Neural cell (in vitro differentiated cells): ENCODE measurements at regions not wholly inside any gene's neighbourhood (a gene's known extent, or its start where the extent isn't known, plus 50 kb on each side); places are given as distances from the start of the nearest gene placed in this dataset.

Experiments used
- H2AFZ ChIP-seq: fragments of 200-600, 300-800 bp; sonication (generic), shearing (Covaris generic); 2 replicates; pipeline ENCODE4 v1.6.0; 2014; ENCODE audit warnings: low read depth, mild to moderate bottlenecking, antibody characterized with exemption, low read length, moderate library complexity
- H3F3A ChIP-seq: fragments of 200-600 bp; shearing (Covaris generic); 2 replicates; pipeline ENCODE4 v1.6.1; 2016; ENCODE audit warnings: mild to moderate bottlenecking, moderate library complexity, mixed read lengths, antibody characterized with exemption, low read length; ENCODE audit not compliant: insufficient read depth, poor library complexity, severe bottlenecking
- H3K27ac ChIP-seq: fragments of 200-600, 300-800 bp; sonication (generic), shearing (Covaris generic); 2 replicates; pipeline ENCODE4 v1.5.1; 2014; ENCODE audit warnings: mild to moderate bottlenecking, low read length, moderate library complexity
- H3K27me3 ChIP-seq: fragments of 300-800, 200-600 bp; sonication (generic), shearing (Covaris generic); 2 replicates; pipeline ENCODE4 v1.6.0; 2014; ENCODE audit warnings: mild to moderate bottlenecking, low read depth, low read length, moderate library complexity; ENCODE audit not compliant: insufficient read depth
- H3K36me3 ChIP-seq: fragments of 300-800, 200-600 bp; sonication (generic), shearing (Covaris generic); 2 replicates; pipeline ENCODE4 v1.5.1; 2014; ENCODE audit warnings: mild to moderate bottlenecking, antibody characterized with exemption, low read length, moderate library complexity; ENCODE audit not compliant: insufficient read depth
- H3K4me2 ChIP-seq: fragments of 300-800, 200-600 bp; sonication (generic), shearing (Covaris generic); 2 replicates; pipeline ENCODE4 v1.6.0; 2014; ENCODE audit warnings: mild to moderate bottlenecking, low read length
- H3K4me3 ChIP-seq: fragments of 300-800, 200-600 bp; sonication (generic), shearing (Covaris generic); 2 replicates; pipeline ENCODE4 v1.5.1; 2014; ENCODE audit warnings: mild to moderate bottlenecking, low read length, moderate library complexity
- H3K79me2 ChIP-seq: fragments of 200-600 bp; shearing (Covaris generic); replicated peaks from 2 replicates; pipeline ENCODE4 v1.6.0; 2014; ENCODE audit warnings: mild to moderate bottlenecking, low read length, moderate library complexity; ENCODE audit not compliant: insufficient read depth
- H3K9ac ChIP-seq: fragments of 300-800, 200-600 bp; sonication (generic), shearing (Covaris generic); 2 replicates; pipeline ENCODE4 v1.6.1; 2016; ENCODE audit warnings: mild to moderate bottlenecking, low read length, mixed read lengths
- H3K9me2 ChIP-seq: fragments of 200-600 bp; shearing (Covaris generic); 2 replicates; pipeline ENCODE4 v1.6.1; 2016; ENCODE audit warnings: mild to moderate bottlenecking, low read length, mixed read lengths; ENCODE audit not compliant: insufficient read depth
- H3K9me3 ChIP-seq: fragments of 200-600, 300-800 bp; sonication (generic), shearing (Covaris generic); 2 replicates; pipeline ENCODE4 v1.6.1; 2016; ENCODE audit warnings: mild to moderate bottlenecking, mixed run types, low read length, moderate library complexity, mixed read lengths
- H4K20me1 ChIP-seq: fragments of 200-600 bp; shearing (Covaris generic); 2 replicates; pipeline ENCODE4 v1.6.1; 2016; ENCODE audit warnings: mild to moderate bottlenecking, mixed run types; ENCODE audit not compliant: insufficient read depth
- EP300 ChIP-seq: fragments of 450-650 bp; conservative IDR thresholded peaks from 2 replicates; pipeline ENCODE4 v1.6.1; 2014; ENCODE audit warnings: antibody characterized with exemption, mild to moderate bottlenecking, moderate library complexity; ENCODE audit not compliant: poor library complexity, severe bottlenecking
- EZH2 ChIP-seq: fragments of 200-600, 300-800 bp; shearing (Covaris generic), sonication (generic); IDR thresholded peaks from 2 replicates; pipeline ENCODE4 v1.6.1; 2014; ENCODE audit warnings: antibody characterized with exemption, low read length, borderline replicate concordance, mild to moderate bottlenecking; ENCODE audit not compliant: insufficient read depth, poor library complexity, severe bottlenecking
- MXI1 ChIP-seq: fragments of 450-650 bp; conservative IDR thresholded peaks from 2 replicates; pipeline ENCODE4 v1.6.1; 2014; ENCODE audit warnings: antibody characterized with exemption, mild to moderate bottlenecking; ENCODE audit not compliant: poor library complexity, severe bottlenecking
- POLR2AphosphoS5 ChIP-seq: IDR thresholded peaks from 2 replicates; pipeline ENCODE4 v1.6.1; 2012
- RAD21 ChIP-seq: fragments of 450-650 bp; conservative IDR thresholded peaks from 2 replicates; pipeline ENCODE4 v1.6.1; 2014; ENCODE audit warnings: antibody characterized with exemption, mild to moderate bottlenecking, moderate library complexity
- SMC3 ChIP-seq: fragments of 450-650 bp; conservative IDR thresholded peaks from 2 replicates; pipeline ENCODE4 v1.6.1; 2014; ENCODE audit warnings: antibody characterized with exemption, mild to moderate bottlenecking, moderate library complexity; ENCODE audit not compliant: poor library complexity
- TAF1 ChIP-seq: IDR thresholded peaks from 2 replicates; pipeline ENCODE4 v1.6.1; 2012; ENCODE audit warnings: low read depth
- TF ChIP-seq, protein P1 (sequence below): fragments of 450-650 bp; IDR thresholded peaks from 2 replicates; pipeline ENCODE4 v1.5.1; 2014; ENCODE audit warnings: antibody characterized with exemption, mild to moderate bottlenecking, moderate library complexity; ENCODE audit not compliant: poor library complexity, severe bottlenecking
- TF ChIP-seq, protein P2 (sequence below): IDR thresholded peaks from 2 replicates; pipeline ENCODE4 v1.6.1; 2012; ENCODE audit warnings: borderline replicate concordance

GRCh38 chr13:31919241-31919640 lies 112.3 kb upstream of the FRY start:
- H3K27ac ChIP-seq, result no peak overlapping the region
- no peak overlapping the region for H3K4me2 ChIP-seq
- TF ChIP-seq, protein P1, sequence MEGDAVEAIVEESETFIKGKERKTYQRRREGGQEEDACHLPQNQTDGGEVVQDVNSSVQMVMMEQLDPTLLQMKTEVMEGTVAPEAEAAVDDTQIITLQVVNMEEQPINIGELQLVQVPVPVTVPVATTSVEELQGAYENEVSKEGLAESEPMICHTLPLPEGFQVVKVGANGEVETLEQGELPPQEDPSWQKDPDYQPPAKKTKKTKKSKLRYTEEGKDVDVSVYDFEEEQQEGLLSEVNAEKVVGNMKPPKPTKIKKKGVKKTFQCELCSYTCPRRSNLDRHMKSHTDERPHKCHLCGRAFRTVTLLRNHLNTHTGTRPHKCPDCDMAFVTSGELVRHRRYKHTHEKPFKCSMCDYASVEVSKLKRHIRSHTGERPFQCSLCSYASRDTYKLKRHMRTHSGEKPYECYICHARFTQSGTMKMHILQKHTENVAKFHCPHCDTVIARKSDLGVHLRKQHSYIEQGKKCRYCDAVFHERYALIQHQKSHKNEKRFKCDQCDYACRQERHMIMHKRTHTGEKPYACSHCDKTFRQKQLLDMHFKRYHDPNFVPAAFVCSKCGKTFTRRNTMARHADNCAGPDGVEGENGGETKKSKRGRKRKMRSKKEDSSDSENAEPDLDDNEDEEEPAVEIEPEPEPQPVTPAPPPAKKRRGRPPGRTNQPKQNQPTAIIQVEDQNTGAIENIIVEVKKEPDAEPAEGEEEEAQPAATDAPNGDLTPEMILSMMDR, result no peak
- TF ChIP-seq TAF1 (no peak), SMC3 (no peak), MXI1 (no peak), EZH2 (no peak), POLR2AphosphoS5 (no peak), EP300 (no peak), RAD21 (no peak)
- TF ChIP-seq, protein P2, sequence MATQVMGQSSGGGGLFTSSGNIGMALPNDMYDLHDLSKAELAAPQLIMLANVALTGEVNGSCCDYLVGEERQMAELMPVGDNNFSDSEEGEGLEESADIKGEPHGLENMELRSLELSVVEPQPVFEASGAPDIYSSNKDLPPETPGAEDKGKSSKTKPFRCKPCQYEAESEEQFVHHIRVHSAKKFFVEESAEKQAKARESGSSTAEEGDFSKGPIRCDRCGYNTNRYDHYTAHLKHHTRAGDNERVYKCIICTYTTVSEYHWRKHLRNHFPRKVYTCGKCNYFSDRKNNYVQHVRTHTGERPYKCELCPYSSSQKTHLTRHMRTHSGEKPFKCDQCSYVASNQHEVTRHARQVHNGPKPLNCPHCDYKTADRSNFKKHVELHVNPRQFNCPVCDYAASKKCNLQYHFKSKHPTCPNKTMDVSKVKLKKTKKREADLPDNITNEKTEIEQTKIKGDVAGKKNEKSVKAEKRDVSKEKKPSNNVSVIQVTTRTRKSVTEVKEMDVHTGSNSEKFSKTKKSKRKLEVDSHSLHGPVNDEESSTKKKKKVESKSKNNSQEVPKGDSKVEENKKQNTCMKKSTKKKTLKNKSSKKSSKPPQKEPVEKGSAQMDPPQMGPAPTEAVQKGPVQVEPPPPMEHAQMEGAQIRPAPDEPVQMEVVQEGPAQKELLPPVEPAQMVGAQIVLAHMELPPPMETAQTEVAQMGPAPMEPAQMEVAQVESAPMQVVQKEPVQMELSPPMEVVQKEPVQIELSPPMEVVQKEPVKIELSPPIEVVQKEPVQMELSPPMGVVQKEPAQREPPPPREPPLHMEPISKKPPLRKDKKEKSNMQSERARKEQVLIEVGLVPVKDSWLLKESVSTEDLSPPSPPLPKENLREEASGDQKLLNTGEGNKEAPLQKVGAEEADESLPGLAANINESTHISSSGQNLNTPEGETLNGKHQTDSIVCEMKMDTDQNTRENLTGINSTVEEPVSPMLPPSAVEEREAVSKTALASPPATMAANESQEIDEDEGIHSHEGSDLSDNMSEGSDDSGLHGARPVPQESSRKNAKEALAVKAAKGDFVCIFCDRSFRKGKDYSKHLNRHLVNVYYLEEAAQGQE, result no peak

DNA sequence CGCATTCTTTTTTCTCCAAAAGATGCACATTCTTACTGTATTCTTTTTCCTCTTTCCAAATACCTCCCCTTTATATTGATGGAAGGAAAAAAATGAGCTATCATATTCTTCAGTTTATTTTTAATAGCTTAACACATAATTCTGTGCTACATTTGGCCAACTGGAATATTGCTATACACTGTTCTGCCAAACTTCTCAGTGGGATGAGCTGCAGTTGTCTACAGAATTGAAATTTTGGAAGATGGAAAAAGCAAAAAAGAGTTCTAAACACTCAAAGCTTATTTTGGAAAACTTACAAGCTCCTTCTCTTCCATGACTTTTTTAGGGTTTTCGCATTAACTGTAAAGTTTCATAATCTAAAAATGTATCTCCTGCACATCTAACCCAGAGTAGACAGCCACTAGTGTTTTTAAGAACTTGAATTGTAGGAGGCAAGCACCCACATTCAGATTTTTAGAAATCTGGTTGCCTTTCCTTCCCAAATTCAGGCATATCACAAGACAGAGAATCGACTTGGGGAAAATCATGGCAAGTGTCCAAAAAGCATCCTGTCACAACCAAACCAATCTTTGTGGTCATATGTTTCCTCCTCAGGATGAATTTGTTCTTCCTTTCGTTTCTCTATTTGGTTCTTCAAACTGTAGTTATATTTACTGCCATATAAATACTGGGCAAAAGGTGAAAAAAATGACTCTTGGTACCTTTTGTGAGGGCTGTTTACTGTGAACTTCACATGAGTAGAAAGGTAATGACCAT lies 111.4 kb upstream of the FRY start:
- H3K4me2 ChIP-seq, result no peak overlapping the region
- no peak overlapping the region for H3K27ac ChIP-seq
- H4K20me1 ChIP-seq, result no peaks in the 10 kb centered on the region
- no peak for TF ChIP-seq MXI1
- TF ChIP-seq TAF1, result no peak
- TF ChIP-seq EP300, result no peak
- no peak for TF ChIP-seq POLR2AphosphoS5
- H3K9me3 ChIP-seq, result no peaks in the 10 kb centered on the region
- no peaks in the 10 kb centered on the region for H3K36me3 ChIP-seq
- H3K9me2 ChIP-seq, result no peaks in the 10 kb centered on the region
- H3K27me3 ChIP-seq, result no peaks in the 10 kb centered on the region
- H3K79me2 ChIP-seq, result no peaks in the 10 kb centered on the region
- no peak overlapping the region for H3K4me3 ChIP-seq
- H2AFZ ChIP-seq, result no peak overlapping the region
- H3K9ac ChIP-seq, result no peak overlapping the region
- no peaks in the 10 kb centered on the region for H3F3A ChIP-seq

More at GRCh38 chr13:31919241-31919640, 112.3 kb upstream of the FRY start:
- Histone ChIP-seq H3K27me3 (no peaks in the 10 kb centered on the region), H3F3A (no peaks in the 10 kb centered on the region), H3K9me2 (no peaks in the 10 kb centered on the region), H3K4me3 (no peak overlapping the region), H3K36me3 (no peaks in the 10 kb centered on the region), H3K9me3 (no peaks in the 10 kb centered on the region), H4K20me1 (no peaks in the 10 kb centered on the region), H2AFZ (no peak overlapping the region), H3K79me2 (no peaks in the 10 kb centered on the region), H3K9ac (no peak overlapping the region)
